ENCODE measurements at regions not wholly inside any gene's neighbourhood (a gene's known extent, or its start where the extent isn't known, plus 50 kb on each side); places are given as distances from the start of the nearest gene placed in this dataset.

- no peak for TF ChIP-seq CTCF (IDR thresholded peaks at IDR 0.05)
- no peak for DNase-seq (ENCODE audit: low spot score)
- no peak for ATAC-seq (ENCODE audit: low FRiP score)
These were observed 416.9 kb upstream of the ZFHX3 start for GRCh38 chr16:73464834-73465233.

- no peak for DNase-seq (ENCODE audit: low spot score)
- no peak for ATAC-seq (ENCODE audit: low FRiP score)
- TF ChIP-seq CTCF (IDR thresholded peaks at IDR 0.05): no peak
These were observed 411.7 kb upstream of the ZFHX3 start for GRCh38 chr16:73459586-73459985.

GRCh38 chr16:73457851-73458250 is 409.9 kb upstream of the ZFHX3 start:
- no peak for TF ChIP-seq CTCF (IDR thresholded peaks at IDR 0.05)
- ATAC-seq (ENCODE audit: low FRiP score) (no peak), DNase-seq (ENCODE audit: low spot score) (no peak)

GRCh38 chr16:73448970-73449369 is 401.0 kb upstream of the ZFHX3 start:
- DNase-seq (ENCODE audit: low spot score) (no peak), ATAC-seq (ENCODE audit: low FRiP score) (no peak)
- TF ChIP-seq CTCF (IDR thresholded peaks at IDR 0.05): no peak

GRCh38 chr16:73447846-73448245 is 399.9 kb upstream of the ZFHX3 start:
- ATAC-seq (ENCODE audit: low FRiP score) (no peak), DNase-seq (ENCODE audit: low spot score) (no peak)
- no peak for TF ChIP-seq CTCF (IDR thresholded peaks at IDR 0.05)

- ATAC-seq (ENCODE audit: low FRiP score): no peak
- no peak for DNase-seq (ENCODE audit: low spot score)
- TF ChIP-seq CTCF (IDR thresholded peaks at IDR 0.05): no peak
These were observed 386.7 kb upstream of the ZFHX3 start for GRCh38 chr16:73434621-73435020.

GRCh38 chr16:73433731-73434307 is 385.9 kb upstream of the ZFHX3 start:
- DNase-seq (ENCODE audit: low spot score): no peak
- ATAC-seq (ENCODE audit: low FRiP score): no peak
- no peak for TF ChIP-seq CTCF (IDR thresholded peaks at IDR 0.05)

Measured in omental fat pad (tissue), 3 donors.